ENCODE measurements at regions not wholly inside any gene's neighbourhood (a gene's known extent, or its start where the extent isn't known, plus 50 kb on each side); places are given as distances from the start of the nearest gene placed in this dataset.

- Histone ChIP-seq H3K27ac (ENCODE audit: control insufficient read depth, insufficient read depth, low read length) (no peak overlapping the region), H3K4me3 (ENCODE audit: control insufficient read depth in 2 of 3, extremely low read depth in 1 of 3, insufficient read depth in 2 of 3, low read depth in 1 of 3, low read length in 3 of 3) (no peak overlapping the region), H3K36me3 (ENCODE audit: control insufficient read depth in 2 of 2, extremely low read depth in 1 of 2, insufficient read depth in 2 of 2, low read length in 2 of 2) (no peaks in the 10 kb centered on the region), H3K4me2 (ENCODE audit: control insufficient read depth, extremely low read depth, insufficient read depth, low read depth, low read length) (no peak overlapping the region), H4K20me1 (ENCODE audit: control insufficient read depth, extremely low read depth, insufficient read depth, low read length) (no peaks in the 10 kb centered on the region), H3K79me2 (ENCODE audit: control insufficient read depth, insufficient read depth, low read length) (no peaks in the 10 kb centered on the region), H3K9me3 (ENCODE audit: control insufficient read depth, low read depth, low read length) (no peaks in the 10 kb centered on the region), H3K27me3 (ENCODE audit: control insufficient read depth, extremely low read depth, insufficient read depth, low read length) (no peaks in the 10 kb centered on the region), H3K9ac (ENCODE audit: control insufficient read depth, extremely low read depth, insufficient read depth, low read length) (no peak overlapping the region), H3K4me1 (ENCODE audit: control insufficient read depth, extremely low read depth, insufficient read depth, low read length) (peaks cover 10% of the 10 kb centered on the region), H3K9me1 (ENCODE audit: control insufficient read depth, extremely low read depth, insufficient read depth, low read length) (no peaks in the 10 kb centered on the region), H2AFZ (ENCODE audit: control insufficient read depth, low read length) (no peak overlapping the region)
- FAIRE-seq = no peak
- DNase-seq (ENCODE audit: low read depth, low spot score) = no peak
- dilution Hi-C loops (cut with MboI; ENCODE audit: extremely low pct_ligation_motif_present, low sequenced_read_pairs) = no loop called here
- no peak for TF ChIP-seq CTCF (optimal IDR thresholded peaks at IDR 0.05 in 1 of 3, IDR thresholded peaks at IDR 0.05 in 1 of 3, conservative IDR thresholded peaks at IDR 0.05 in 1 of 3; ENCODE audit: extremely low read depth in 1 of 3, insufficient read depth in 2 of 3, low read length in 3 of 3)
- no peak for TF ChIP-seq EZH2 (IDR thresholded peaks at IDR 0.05; ENCODE audit: low read length)
Measured at GRCh38 chr12:88870000-88870737, 289.9 kb upstream of the KITLG start.

DNA sequence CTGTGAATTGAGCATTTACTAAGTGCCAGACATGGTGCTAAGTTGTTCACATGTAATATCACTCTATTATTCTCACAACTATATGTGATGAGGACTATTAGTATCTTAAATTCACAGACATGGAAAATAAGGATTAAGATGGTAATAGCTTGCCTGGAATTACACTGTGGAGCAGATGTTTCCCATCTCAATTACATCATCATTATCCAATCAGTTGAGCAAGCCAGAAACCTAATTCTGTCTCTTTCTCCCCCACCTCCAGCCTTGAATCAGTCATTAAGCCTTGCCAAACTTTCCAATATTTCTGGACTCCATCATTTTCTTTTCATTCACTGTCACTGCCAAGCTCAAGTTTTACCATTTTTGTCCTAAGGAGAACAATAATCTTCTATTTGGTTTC is 287.8 kb upstream of the KITLG start:
- dilution Hi-C loops (cut with MboI; ENCODE audit: extremely low pct_ligation_motif_present, low sequenced_read_pairs) = no loop called here
- H3K27me3 ChIP-seq (ENCODE audit: control insufficient read depth, extremely low read depth, insufficient read depth, low read length) = no peaks in the 10 kb centered on the region
- no peak for FAIRE-seq

More for the DNA sequence above, 287.8 kb upstream of the KITLG start:
- Histone ChIP-seq H3K27ac (ENCODE audit: control insufficient read depth, insufficient read depth, low read length) (no peak overlapping the region), H3K79me2 (ENCODE audit: control insufficient read depth, insufficient read depth, low read length) (no peaks in the 10 kb centered on the region), H4K20me1 (ENCODE audit: control insufficient read depth, extremely low read depth, insufficient read depth, low read length) (no peaks in the 10 kb centered on the region), H3K36me3 (ENCODE audit: control insufficient read depth in 2 of 2, extremely low read depth in 1 of 2, insufficient read depth in 2 of 2, low read length in 2 of 2) (no peaks in the 10 kb centered on the region), H3K9me3 (ENCODE audit: control insufficient read depth, low read depth, low read length) (no peaks in the 10 kb centered on the region), H3K9ac (ENCODE audit: control insufficient read depth, extremely low read depth, insufficient read depth, low read length) (no peak overlapping the region), H3K9me1 (ENCODE audit: control insufficient read depth, extremely low read depth, insufficient read depth, low read length) (no peaks in the 10 kb centered on the region), H3K4me2 (ENCODE audit: control insufficient read depth, extremely low read depth, insufficient read depth, low read depth, low read length) (no peak overlapping the region), H3K4me1 (ENCODE audit: control insufficient read depth, extremely low read depth, insufficient read depth, low read length) (peaks cover 11% of the 10 kb centered on the region), H3K4me3 (ENCODE audit: control insufficient read depth in 2 of 3, extremely low read depth in 1 of 3, insufficient read depth in 2 of 3, low read depth in 1 of 3, low read length in 3 of 3) (no peak overlapping the region), H2AFZ (ENCODE audit: control insufficient read depth, low read length) (no peak overlapping the region)
- no peak for DNase-seq (ENCODE audit: low read depth, low spot score)
- TF ChIP-seq EZH2 (IDR thresholded peaks at IDR 0.05; ENCODE audit: low read length) (no peak), CTCF (optimal IDR thresholded peaks at IDR 0.05 in 1 of 3, IDR thresholded peaks at IDR 0.05 in 1 of 3, conservative IDR thresholded peaks at IDR 0.05 in 1 of 3; ENCODE audit: extremely low read depth in 1 of 3, insufficient read depth in 2 of 3, low read length in 3 of 3) (no peak)
